ENCODE measurements at regions not wholly inside any gene's neighbourhood (a gene's known extent, or its start where the extent isn't known, plus 50 kb on each side); places are given as distances from the start of the nearest gene placed in this dataset.

- TF ChIP-seq CTCF (IDR thresholded peaks at IDR 0.05; ENCODE audit: insufficient read depth, low read length, poor library complexity, severe bottlenecking) = no peak
- DNase-seq (ENCODE audit: extremely low read depth, insufficient read length) = no peak
- Histone ChIP-seq H3K27me3 (replicated peaks; ENCODE audit: control insufficient read depth, insufficient read depth, low read length) (no peaks in the 10 kb centered on the region), H3K4me3 (replicated peaks; ENCODE audit: low read depth, low read length) (no peak overlapping the region), H3K36me3 (ENCODE audit: control insufficient read depth, insufficient read depth, low read length) (no peaks in the 10 kb centered on the region)
Observed at GRCh38 chr4:54988655-54989054, 136.7 kb downstream of the KDR start.

- DNase-seq (ENCODE audit: extremely low read depth, insufficient read length) = no peak
- no peak for TF ChIP-seq CTCF (IDR thresholded peaks at IDR 0.05; ENCODE audit: insufficient read depth, low read length, poor library complexity, severe bottlenecking)
- Histone ChIP-seq H3K27me3 (replicated peaks; ENCODE audit: control insufficient read depth, insufficient read depth, low read length) (no peaks in the 10 kb centered on the region), H3K4me3 (replicated peaks; ENCODE audit: low read depth, low read length) (no peak overlapping the region), H3K36me3 (ENCODE audit: control insufficient read depth, insufficient read depth, low read length) (no peaks in the 10 kb centered on the region)
Observed at GRCh38 chr4:54986095-54986846, 139.1 kb downstream of the KDR start.

- no peaks in the 10 kb centered on the region for H3K27me3 ChIP-seq (replicated peaks; ENCODE audit: control insufficient read depth, insufficient read depth, low read length)
- no peak for TF ChIP-seq CTCF (IDR thresholded peaks at IDR 0.05; ENCODE audit: insufficient read depth, low read length, poor library complexity, severe bottlenecking)
Observed at GRCh38 chr4:54976682-54977081, 148.7 kb downstream of the KDR start.

GRCh38 chr4:54976031-54976430, 149.4 kb downstream of the KDR start:
- no peak for TF ChIP-seq CTCF (IDR thresholded peaks at IDR 0.05; ENCODE audit: insufficient read depth, low read length, poor library complexity, severe bottlenecking)
- Histone ChIP-seq H3K36me3 (ENCODE audit: control insufficient read depth, insufficient read depth, low read length) (no peaks in the 10 kb centered on the region), H3K27me3 (replicated peaks; ENCODE audit: control insufficient read depth, insufficient read depth, low read length) (no peaks in the 10 kb centered on the region), H3K4me3 (replicated peaks; ENCODE audit: low read depth, low read length) (no peak overlapping the region)
- no peak for DNase-seq (ENCODE audit: extremely low read depth, insufficient read length)

More at GRCh38 chr4:54976682-54977081, 148.7 kb downstream of the KDR start:
- Histone ChIP-seq H3K36me3 (ENCODE audit: control insufficient read depth, insufficient read depth, low read length) (no peaks in the 10 kb centered on the region), H3K4me3 (replicated peaks; ENCODE audit: low read depth, low read length) (no peak overlapping the region)
- DNase-seq (ENCODE audit: extremely low read depth, insufficient read length) = no peak

- no peak overlapping the region for H3K4me3 ChIP-seq (replicated peaks; ENCODE audit: low read depth, low read length)
- H3K36me3 ChIP-seq (ENCODE audit: control insufficient read depth, insufficient read depth, low read length) = no peaks in the 10 kb centered on the region
- no peak for TF ChIP-seq CTCF (IDR thresholded peaks at IDR 0.05; ENCODE audit: insufficient read depth, low read length, poor library complexity, severe bottlenecking)
- no peak for DNase-seq (ENCODE audit: extremely low read depth, insufficient read length)
- H3K27me3 ChIP-seq (replicated peaks; ENCODE audit: control insufficient read depth, insufficient read depth, low read length) = no peaks in the 10 kb centered on the region
Observed at GRCh38 chr4:54973784-54974183, 151.6 kb downstream of the KDR start.

Data from GM06990 (cell line).